DND-41 (cell line): ENCODE measurements at regions not wholly inside any gene's neighbourhood (a gene's known extent, or its start where the extent isn't known, plus 50 kb on each side); places are given as distances from the start of the nearest gene placed in this dataset.

Experiments used
- EZH2 ChIP-seq: IDR thresholded peaks from 3 replicates; pipeline ENCODE4 v1.6.1; 2012; ENCODE audit warnings: borderline replicate concordance, low read depth, mild to moderate bottlenecking, moderate library complexity, low read length, inconsistent platforms; ENCODE audit not compliant: severe bottlenecking
- TF ChIP-seq, protein P1 (sequence below): IDR thresholded peaks from 2 replicates; pipeline ENCODE4 v1.5.1; 2012; ENCODE audit warnings: borderline replicate concordance, low read length, moderate library complexity, mild to moderate bottlenecking; ENCODE audit not compliant: poor library complexity, severe bottlenecking; ENCODE audit errors: extremely low read depth

DNA sequence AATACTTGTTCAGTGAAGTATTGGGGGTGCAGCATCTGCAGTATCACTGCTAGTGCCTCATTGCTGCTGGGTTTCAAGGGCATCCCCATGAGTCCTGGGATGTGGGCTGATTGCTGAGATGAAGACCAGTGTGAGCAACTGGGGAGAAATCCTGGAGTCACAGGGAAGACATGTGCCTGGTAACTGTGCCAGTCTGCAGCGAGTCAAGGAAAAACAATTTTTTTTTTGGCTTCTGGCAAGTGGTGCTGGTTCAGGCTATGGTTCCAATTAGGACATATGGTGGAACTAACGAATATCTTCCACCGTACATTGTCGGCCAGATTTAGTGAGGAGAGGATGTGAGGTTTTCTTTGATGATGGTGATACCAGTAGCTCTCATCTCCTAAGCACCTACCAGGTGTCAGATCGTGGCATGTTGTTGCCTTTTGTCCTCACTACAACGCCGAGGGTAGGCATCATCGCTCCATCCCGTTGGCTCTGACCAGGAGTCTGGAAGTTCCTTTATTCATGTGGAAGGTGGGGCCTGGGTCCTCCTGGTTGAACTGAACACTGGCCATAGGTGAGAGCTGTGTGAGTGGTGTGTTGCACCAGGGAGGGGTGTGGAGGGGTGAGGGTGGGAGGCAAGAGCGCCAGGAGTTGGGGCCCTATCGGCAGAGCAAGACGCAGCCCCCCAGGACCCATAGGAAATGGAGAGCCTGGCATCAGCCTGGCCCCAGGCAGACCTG is 118.0 kb upstream of the HS6ST1 start:
- TF ChIP-seq, protein P1, sequence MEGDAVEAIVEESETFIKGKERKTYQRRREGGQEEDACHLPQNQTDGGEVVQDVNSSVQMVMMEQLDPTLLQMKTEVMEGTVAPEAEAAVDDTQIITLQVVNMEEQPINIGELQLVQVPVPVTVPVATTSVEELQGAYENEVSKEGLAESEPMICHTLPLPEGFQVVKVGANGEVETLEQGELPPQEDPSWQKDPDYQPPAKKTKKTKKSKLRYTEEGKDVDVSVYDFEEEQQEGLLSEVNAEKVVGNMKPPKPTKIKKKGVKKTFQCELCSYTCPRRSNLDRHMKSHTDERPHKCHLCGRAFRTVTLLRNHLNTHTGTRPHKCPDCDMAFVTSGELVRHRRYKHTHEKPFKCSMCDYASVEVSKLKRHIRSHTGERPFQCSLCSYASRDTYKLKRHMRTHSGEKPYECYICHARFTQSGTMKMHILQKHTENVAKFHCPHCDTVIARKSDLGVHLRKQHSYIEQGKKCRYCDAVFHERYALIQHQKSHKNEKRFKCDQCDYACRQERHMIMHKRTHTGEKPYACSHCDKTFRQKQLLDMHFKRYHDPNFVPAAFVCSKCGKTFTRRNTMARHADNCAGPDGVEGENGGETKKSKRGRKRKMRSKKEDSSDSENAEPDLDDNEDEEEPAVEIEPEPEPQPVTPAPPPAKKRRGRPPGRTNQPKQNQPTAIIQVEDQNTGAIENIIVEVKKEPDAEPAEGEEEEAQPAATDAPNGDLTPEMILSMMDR = no peak
- TF ChIP-seq EZH2 = no peak
